ENCODE measurements at regions not wholly inside any gene's neighbourhood (a gene's known extent, or its start where the extent isn't known, plus 50 kb on each side); places are given as distances from the start of the nearest gene placed in this dataset.

DNA sequence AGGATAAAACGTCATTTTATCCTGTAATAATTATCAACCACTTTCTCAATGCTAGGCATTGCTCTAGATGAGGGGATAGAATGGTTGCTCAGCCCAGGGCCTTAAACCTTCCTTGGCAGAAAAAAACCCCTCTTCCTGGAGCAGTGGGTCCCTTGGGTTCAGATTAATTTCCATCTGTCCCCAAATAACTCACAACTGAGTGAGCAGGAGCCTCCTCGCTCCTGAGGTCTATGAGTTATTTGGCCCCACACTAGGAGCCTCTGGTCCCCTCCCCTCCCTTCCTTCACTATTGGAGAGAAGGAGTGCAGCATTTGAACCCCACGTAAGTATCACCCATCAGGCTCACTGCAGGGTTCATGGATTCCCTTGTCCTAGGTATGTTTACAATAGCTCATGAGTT lies 157.5 kb upstream of the FHL2 start:
- Histone ChIP-seq H3K4me1 (ENCODE audit: insufficient read depth, low read length) (no peaks in the 10 kb centered on the region), H3K9me3 (ENCODE audit: insufficient read depth, low read depth, low read length) (no peaks in the 10 kb centered on the region), H3K9ac (ENCODE audit: low read depth, low read length) (no peak overlapping the region), H3K27ac (ENCODE audit: low read length) (no peak overlapping the region), H3K27me3 (ENCODE audit: insufficient read depth, low read length) (no peaks in the 10 kb centered on the region; the same call in 1 of the 2 replicates), H3K4me3 (ENCODE audit: low read length) (no peak overlapping the region), H3K36me3 (ENCODE audit: insufficient read depth, low read depth, low read length) (no peaks in the 10 kb centered on the region)

DNA sequence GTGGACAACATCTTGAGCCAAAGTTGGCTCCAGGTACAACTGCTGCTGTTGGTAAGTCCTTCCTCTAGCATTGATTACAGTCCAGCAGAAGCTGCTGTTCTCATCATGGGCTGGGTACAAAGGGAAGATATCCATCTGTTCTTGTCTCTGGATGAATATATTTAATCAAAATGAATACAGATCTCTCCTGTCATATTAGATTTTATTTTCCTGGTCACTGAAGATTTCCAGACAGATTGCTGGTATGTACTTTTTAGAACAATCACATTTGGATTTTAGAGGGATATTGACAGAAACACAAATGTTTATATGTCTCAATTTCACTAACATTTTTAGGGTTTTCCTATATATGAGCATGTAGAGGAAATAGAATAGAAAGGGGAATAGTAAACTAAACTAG lies 155.4 kb upstream of the FHL2 start:
- Histone ChIP-seq H3K9me3 (ENCODE audit: insufficient read depth, low read depth, low read length) (no peaks in the 10 kb centered on the region), H3K27ac (ENCODE audit: low read length) (no peak overlapping the region), H3K4me1 (ENCODE audit: insufficient read depth, low read length) (no peaks in the 10 kb centered on the region), H3K4me3 (ENCODE audit: low read length) (no peak overlapping the region), H3K36me3 (ENCODE audit: insufficient read depth, low read depth, low read length) (no peaks in the 10 kb centered on the region), H3K27me3 (ENCODE audit: insufficient read depth, low read length) (no peaks in the 10 kb centered on the region; the same call in 1 of the 2 replicates), H3K9ac (ENCODE audit: low read depth, low read length) (no peak overlapping the region)

DNA sequence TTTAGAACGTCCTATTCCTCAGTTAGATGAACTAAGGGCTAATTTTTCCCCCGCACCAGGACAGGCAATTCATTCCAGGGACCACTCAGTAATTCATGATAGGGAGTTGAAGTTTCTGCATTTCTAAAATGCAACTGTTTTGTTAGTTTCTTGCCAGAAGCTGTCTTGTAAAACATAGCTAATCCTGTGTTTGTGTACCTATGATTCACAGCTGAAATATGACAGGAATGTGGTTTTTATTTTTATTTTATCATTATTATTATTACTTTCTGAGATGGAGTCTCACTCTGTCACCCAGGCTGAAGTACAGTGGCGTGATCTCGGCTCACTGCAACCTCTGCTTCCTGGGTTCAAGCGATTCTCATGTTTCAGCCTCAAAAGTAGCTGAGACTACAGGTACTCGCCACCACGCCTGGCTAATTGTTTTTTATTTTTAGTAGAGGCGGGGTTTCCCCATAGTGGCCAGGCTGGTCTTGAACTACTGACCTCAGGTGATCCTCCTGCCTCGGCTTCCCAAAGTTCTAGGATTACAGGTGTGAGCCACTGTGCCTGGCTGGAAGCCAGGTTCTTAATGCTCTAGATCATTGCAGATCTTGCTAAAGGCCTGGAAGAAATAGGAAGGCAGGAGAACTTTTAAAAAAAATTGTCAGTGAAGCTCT lies 154.8 kb upstream of the FHL2 start:
- H3K27ac ChIP-seq (ENCODE audit: low read length) = no peak overlapping the region
- H3K4me3 ChIP-seq (ENCODE audit: low read length) = no peak overlapping the region
- H3K36me3 ChIP-seq (ENCODE audit: insufficient read depth, low read depth, low read length) = no peaks in the 10 kb centered on the region

DNA sequence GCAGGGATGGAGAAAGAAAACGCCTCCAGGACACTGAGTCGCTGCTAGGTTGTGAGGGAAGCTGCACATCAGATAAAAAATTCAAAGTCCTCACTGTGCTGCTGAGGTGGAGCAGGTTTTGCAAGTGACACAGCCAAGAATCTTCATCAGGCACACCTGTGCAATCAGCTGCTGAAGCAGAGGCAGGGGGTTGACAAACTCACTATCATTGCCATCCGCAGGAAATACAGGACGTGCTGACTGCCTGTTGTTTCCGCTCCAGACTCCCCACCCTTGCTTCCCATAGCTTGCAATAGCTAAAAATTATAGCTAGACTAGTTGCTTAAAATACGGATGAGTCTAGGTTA lies 147.8 kb upstream of the FHL2 start:
- Histone ChIP-seq H3K27me3 (ENCODE audit: insufficient read depth, low read length) (no peaks in the 10 kb centered on the region), H3K36me3 (ENCODE audit: insufficient read depth, low read depth, low read length) (no peaks in the 10 kb centered on the region), H3K27ac (ENCODE audit: low read length) (no peak overlapping the region), H3K4me1 (ENCODE audit: insufficient read depth, low read length) (no peaks in the 10 kb centered on the region), H3K9ac (ENCODE audit: low read depth, low read length) (no peak overlapping the region), H3K4me3 (ENCODE audit: low read length) (no peak overlapping the region), H3K9me3 (ENCODE audit: insufficient read depth, low read depth, low read length) (no peaks in the 10 kb centered on the region)

More for the DNA sequence above, 154.8 kb upstream of the FHL2 start:
- Histone ChIP-seq H3K9me3 (ENCODE audit: insufficient read depth, low read depth, low read length) (no peaks in the 10 kb centered on the region), H3K27me3 (ENCODE audit: insufficient read depth, low read length) (no peaks in the 10 kb centered on the region; the same call in 1 of the 2 replicates), H3K4me1 (ENCODE audit: insufficient read depth, low read length) (no peaks in the 10 kb centered on the region), H3K9ac (ENCODE audit: low read depth, low read length) (no peak overlapping the region)

DNA sequence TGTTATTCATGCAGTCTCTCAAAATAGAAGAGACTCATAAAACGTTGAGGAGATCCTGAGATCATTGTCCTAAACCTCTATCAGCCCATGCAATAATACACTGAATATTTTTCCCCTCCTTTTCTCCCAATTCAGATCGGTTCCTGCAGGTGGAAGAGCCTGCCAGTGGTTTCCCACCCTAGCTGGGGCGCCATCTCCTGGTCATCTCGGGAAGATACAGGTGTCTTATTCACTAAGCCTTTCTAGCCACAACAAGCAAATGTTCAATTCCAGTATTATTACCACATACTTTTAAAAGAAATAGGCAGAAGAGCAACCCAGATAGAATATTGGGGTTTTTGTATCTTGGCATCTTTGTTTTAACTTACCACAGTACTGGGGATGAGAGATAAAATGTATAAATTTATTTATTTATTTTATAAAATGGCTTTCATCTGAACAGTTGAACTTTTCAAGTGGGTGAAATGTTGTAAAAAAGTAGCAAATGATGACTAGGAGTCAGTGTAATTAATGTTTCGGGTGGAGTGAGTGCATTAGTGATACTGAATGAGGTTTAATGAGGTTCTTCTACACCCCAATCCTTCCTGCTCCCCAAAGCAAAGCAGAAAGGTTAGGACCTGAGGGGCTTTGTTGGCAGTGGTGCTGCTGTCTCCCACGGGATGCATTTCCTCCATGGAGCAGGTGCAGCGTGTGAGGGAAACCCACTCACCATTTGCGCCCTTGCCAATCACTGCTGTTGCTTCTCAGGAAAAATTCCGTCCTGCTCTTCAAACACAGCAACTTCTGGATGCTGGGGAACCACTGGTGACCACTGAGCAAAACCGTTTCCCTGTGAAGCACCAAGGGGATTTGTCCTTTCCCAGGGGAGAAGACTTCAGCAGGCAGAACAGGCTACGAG lies 147.1 kb upstream of the FHL2 start:
- H3K4me3 ChIP-seq (ENCODE audit: low read length) = no peak overlapping the region
- no peaks in the 10 kb centered on the region for H3K36me3 ChIP-seq (ENCODE audit: insufficient read depth, low read depth, low read length)
- H3K9ac ChIP-seq (ENCODE audit: low read depth, low read length) = no peak overlapping the region
- H3K27ac ChIP-seq (ENCODE audit: low read length) = no peak overlapping the region
- no peaks in the 10 kb centered on the region for H3K4me1 ChIP-seq (ENCODE audit: insufficient read depth, low read length)
- H3K9me3 ChIP-seq (ENCODE audit: insufficient read depth, low read depth, low read length) = no peaks in the 10 kb centered on the region
- no peaks in the 10 kb centered on the region for H3K27me3 ChIP-seq (ENCODE audit: insufficient read depth, low read length)

DNA sequence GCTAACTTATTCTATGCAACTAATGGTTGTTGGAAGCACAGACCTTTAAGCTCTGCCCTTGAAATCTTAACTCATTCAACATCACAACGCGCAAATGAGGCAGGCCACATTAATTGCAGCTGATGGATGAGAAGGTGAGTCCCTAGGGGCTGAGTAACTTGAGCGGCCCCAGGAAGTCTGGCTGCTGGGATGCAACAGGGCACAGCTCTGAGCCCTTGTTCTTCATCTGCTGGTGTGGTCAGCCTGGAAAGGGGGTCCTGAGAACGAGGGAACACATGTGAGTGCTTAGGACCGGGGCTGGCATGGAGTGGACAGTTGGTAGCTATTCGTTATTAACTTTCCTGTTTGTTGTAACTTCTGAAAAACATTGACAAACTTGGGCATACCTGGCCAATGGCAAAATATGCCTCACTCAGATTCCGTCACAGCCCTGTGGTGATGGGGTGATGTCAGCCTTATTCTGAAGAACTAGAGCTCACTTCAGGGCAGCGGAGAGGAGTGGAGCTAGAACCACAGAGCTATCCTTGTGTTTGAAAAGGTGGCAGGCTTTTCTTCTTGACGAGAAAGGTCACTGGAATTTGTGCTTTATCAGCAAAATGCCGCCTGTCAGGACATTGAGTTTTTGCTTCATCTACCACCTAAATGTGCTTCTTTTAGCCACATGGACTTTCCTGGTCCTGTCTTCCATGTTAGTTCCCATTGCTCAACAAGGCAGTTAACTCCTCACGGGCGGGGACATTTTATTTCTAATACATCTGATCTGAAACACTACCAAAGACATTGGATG lies 145.9 kb upstream of the FHL2 start:
- Histone ChIP-seq H3K9ac (ENCODE audit: low read depth, low read length) (no peak overlapping the region), H3K4me3 (ENCODE audit: low read length) (no peak overlapping the region), H3K27ac (ENCODE audit: low read length) (no peak overlapping the region), H3K4me1 (ENCODE audit: insufficient read depth, low read length) (no peaks in the 10 kb centered on the region), H3K27me3 (ENCODE audit: insufficient read depth, low read length) (no peaks in the 10 kb centered on the region), H3K9me3 (ENCODE audit: insufficient read depth, low read depth, low read length) (no peaks in the 10 kb centered on the region), H3K36me3 (ENCODE audit: insufficient read depth, low read depth, low read length) (no peaks in the 10 kb centered on the region)

DNA sequence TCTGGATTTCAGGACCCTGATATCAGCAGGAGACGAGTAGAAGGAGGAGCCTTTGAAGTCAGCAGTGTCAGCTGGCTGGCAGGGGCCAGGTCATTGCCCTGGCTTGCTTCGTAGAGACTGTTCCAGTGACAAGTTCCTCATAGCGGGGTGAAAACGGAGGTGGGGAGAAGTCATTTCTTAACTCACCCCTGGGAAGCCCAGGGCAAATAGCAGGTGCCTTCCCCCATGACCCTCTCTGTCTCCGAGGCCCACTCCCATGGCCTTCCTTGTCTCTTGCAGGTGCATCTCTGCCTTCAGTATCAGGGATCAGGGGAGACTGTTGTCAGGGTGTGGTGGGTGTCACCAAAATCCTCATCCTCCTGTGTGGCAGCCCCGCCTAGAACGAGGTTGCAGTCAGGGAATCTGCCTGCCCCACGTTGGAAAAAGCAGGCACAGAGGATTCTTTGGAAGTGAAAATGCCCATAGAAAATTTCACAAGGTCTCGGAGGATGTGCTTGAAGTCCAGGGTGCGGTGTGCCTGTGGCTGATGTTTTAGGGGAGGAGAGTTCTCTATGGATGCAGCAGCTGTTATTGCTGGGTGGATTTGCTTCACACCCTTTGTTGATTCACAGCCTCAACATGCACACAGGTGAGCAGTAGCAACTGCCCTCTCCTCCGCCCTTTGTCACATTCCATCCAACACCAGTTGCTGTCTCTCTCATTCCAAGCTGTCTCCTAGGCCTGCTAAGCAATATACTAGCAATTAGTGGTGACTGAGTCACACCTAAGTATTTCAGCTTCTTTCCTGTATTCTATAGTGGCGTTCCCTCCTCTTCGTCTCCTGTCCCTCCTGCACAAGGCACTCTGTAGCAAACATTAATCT lies 142.6 kb upstream of the FHL2 start:
- H3K36me3 ChIP-seq (ENCODE audit: insufficient read depth, low read depth, low read length) = no peaks in the 10 kb centered on the region
- H3K9me3 ChIP-seq (ENCODE audit: insufficient read depth, low read depth, low read length) = no peaks in the 10 kb centered on the region
- H3K4me3 ChIP-seq (ENCODE audit: low read length) = no peak overlapping the region
- H3K9ac ChIP-seq (ENCODE audit: low read depth, low read length) = no peak overlapping the region
- no peak overlapping the region for H3K27ac ChIP-seq (ENCODE audit: low read length)
- no peaks in the 10 kb centered on the region for H3K4me1 ChIP-seq (ENCODE audit: insufficient read depth, low read length)
- H3K27me3 ChIP-seq (ENCODE audit: insufficient read depth, low read length) = no peaks in the 10 kb centered on the region

DNA sequence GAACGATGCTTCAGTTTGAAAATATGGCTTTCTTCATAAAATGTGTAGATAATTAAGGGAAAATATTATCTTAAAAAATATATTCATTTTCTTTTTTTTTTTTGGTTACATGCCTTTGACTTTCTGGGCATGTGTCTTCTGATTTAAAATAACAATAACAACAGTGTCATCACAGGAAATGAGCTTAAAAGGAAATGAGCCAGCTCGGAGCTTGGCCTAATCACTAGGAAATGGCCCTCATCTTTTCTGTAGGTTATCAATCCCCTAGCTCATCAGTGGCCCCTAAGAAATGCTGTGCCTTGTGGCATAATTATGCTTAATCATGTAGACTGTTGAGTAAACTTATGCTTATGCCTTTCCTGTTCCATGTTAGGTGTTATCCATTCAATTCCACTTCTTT lies 141.8 kb upstream of the FHL2 start:
- Histone ChIP-seq H3K27ac (ENCODE audit: low read length) (no peak overlapping the region), H3K4me1 (ENCODE audit: insufficient read depth, low read length) (no peaks in the 10 kb centered on the region), H3K9me3 (ENCODE audit: insufficient read depth, low read depth, low read length) (no peaks in the 10 kb centered on the region), H3K9ac (ENCODE audit: low read depth, low read length) (no peak overlapping the region), H3K27me3 (ENCODE audit: insufficient read depth, low read length) (no peaks in the 10 kb centered on the region), H3K36me3 (ENCODE audit: insufficient read depth, low read depth, low read length) (no peaks in the 10 kb centered on the region), H3K4me3 (ENCODE audit: low read length) (no peak overlapping the region)

DNA sequence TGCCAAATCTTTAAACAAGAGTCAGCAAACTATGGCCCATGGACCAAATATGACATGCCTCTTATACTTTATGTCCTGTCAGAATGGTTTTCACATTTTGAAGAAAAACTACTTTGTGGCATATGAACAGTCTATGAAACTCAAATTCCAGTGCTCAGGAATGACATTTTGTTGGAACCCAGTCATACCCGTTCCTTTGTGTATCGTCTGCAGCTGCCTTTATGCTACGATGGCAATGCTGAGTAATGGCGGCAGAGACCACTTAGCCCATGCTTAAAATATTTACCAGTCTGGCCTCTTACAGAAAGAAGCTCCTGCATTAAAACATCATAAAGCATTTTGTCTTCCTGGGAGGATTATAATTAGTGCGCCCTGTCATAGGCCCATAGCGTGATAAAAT lies 140.5 kb upstream of the FHL2 start:
- no peak overlapping the region for H3K27ac ChIP-seq (ENCODE audit: low read length)
- no peaks in the 10 kb centered on the region for H3K9me3 ChIP-seq (ENCODE audit: insufficient read depth, low read depth, low read length)
- H3K36me3 ChIP-seq (ENCODE audit: insufficient read depth, low read depth, low read length) = no peaks in the 10 kb centered on the region
- H3K27me3 ChIP-seq (ENCODE audit: insufficient read depth, low read length) = no peaks in the 10 kb centered on the region
- H3K9ac ChIP-seq (ENCODE audit: low read depth, low read length) = no peak overlapping the region
- no peaks in the 10 kb centered on the region for H3K4me1 ChIP-seq (ENCODE audit: insufficient read depth, low read length)
- no peak overlapping the region for H3K4me3 ChIP-seq (ENCODE audit: low read length)

DNA sequence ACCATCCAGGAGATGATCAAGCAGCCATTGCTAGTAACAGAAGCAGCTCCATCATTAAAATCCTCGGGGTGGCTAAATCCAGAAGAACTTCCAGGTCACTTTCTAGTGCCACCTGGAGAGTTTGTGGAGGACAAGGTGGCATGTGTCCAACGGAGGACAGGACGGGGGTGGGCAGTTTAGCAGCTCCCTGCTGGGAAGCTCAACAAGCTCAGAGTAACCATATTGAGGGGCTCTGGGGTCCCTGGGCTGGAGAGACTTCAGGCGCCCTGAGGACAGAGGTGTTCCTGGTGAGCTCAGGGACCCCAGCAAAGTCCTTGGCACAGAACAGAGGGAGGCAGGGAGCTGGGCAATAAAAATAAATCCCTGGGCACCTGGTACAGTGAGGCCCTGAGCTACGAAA lies 140.0 kb upstream of the FHL2 start:
- Histone ChIP-seq H3K9me3 (ENCODE audit: insufficient read depth, low read depth, low read length) (no peaks in the 10 kb centered on the region), H3K27ac (ENCODE audit: low read length) (no peak overlapping the region), H3K36me3 (ENCODE audit: insufficient read depth, low read depth, low read length) (no peaks in the 10 kb centered on the region), H3K4me1 (ENCODE audit: insufficient read depth, low read length) (no peaks in the 10 kb centered on the region), H3K27me3 (ENCODE audit: insufficient read depth, low read length) (no peaks in the 10 kb centered on the region), H3K4me3 (ENCODE audit: low read length) (no peak overlapping the region), H3K9ac (ENCODE audit: low read depth, low read length) (no peak overlapping the region)

DNA sequence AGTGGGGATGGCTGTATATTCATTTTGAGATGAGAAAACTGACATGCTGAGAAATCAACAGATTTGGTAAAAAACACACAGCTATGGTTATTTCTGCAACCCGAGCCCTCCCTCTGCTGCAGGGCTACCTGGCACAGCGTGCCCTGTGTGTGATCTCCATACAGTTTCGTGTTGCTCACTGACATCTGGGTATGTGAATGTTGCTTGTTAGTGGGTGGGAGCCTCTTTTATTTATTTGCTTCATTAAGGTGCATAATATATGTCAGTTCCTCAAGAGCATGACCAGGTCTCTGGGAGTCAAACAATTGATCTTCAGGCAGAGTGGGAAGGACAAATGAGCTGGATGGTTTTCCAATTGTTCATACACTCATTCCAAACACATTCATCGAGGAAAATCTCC lies 139.1 kb upstream of the FHL2 start:
- no peaks in the 10 kb centered on the region for H3K36me3 ChIP-seq (ENCODE audit: insufficient read depth, low read depth, low read length)
- H3K9ac ChIP-seq (ENCODE audit: low read depth, low read length) = no peak overlapping the region
- no peaks in the 10 kb centered on the region for H3K27me3 ChIP-seq (ENCODE audit: insufficient read depth, low read length)
- no peaks in the 10 kb centered on the region for H3K9me3 ChIP-seq (ENCODE audit: insufficient read depth, low read depth, low read length)
- no peaks in the 10 kb centered on the region for H3K4me1 ChIP-seq (ENCODE audit: insufficient read depth, low read length)
- no peak overlapping the region for H3K27ac ChIP-seq (ENCODE audit: low read length)
- H3K4me3 ChIP-seq (ENCODE audit: low read length) = no peak overlapping the region

Data from iPS-20b (cell line).